Pancreas (tissue), 10 donors: ENCODE measurements at regions not wholly inside any gene's neighbourhood (a gene's known extent, or its start where the extent isn't known, plus 50 kb on each side); places are given as distances from the start of the nearest gene placed in this dataset.

ENCODE experiments used
- ATAC-seq, 4 donors: fragments of 200-7000 bp; cut with Tn5 transposase; one replicate each; pipeline versions ENCODE4 v1.8.0 to v1.9.1; 2020; ENCODE audit warnings: mild to moderate bottlenecking in 4 of 4, moderate library complexity in 4 of 4
- DNase-seq, 6 donors: peaks; one replicate each; pipeline ENCODE4 v3.0.0-alpha.2; 2020
- FAIRE-seq: peaks from 2 replicates; lab custom pipeline; 2012; peaks lifted over from hg19 to GRCh38; lab: Jason Lieb, UNC
- H3K27ac ChIP-seq, 4 donors: fragments of 200-600 bp; sonication (generic); 1 replicate in 3 of 4; 2 replicates in 1 of 4; pipeline versions ENCODE4 v1.5.0 to v1.8.0; 2020
- H3K27me3 ChIP-seq, 4 donors: fragments of 200-600 bp; one replicate each; pipeline ENCODE4 v1.8.0; 2021
- H3K36me3 ChIP-seq, 3 donors: fragments of 200-600 bp; sonication (generic) in 1 of 3; one replicate each; pipeline versions ENCODE4 v1.5.0 to v1.8.0; 2020 to 2021
- H3K4me1 ChIP-seq, 3 donors: fragments of 200-600 bp; one replicate each; pipeline ENCODE4 v1.8.0; 2021
- H3K4me3 ChIP-seq, 4 donors: fragments of 200-600 bp; sonication (generic) in 2 of 4; one replicate each; pipeline versions ENCODE4 v1.5.0 to v1.8.0; 2020 to 2021
- H3K9me3 ChIP-seq, 4 donors: fragments of 200-600 bp; one replicate each; pipeline ENCODE4 v1.8.0; 2021
- CTCF ChIP-seq, 4 donors: fragments of 200-600 bp; sonication (generic) in 3 of 4; IDR thresholded peaks; one replicate each; pipeline versions ENCODE4 v1.5.0 to v1.8.0; 2021; ENCODE audit warnings: antibody characterized with exemption in 4 of 4
- WGBS, 2 donors: extraction: QIAGEN DNeasy Blood & Tissue Kit; methylation state at CpG; one replicate each; pipeline ENCODE4 v1.1.7; 2013; 5-methylcytosine and 5-hydroxymethylcytosine counted together
- intact Hi-C, 3 donors: fragments of 100-400 bp; cut with DNase I; formaldehyde crosslinking; loops; one replicate each; pipeline versions ENCODE4 v1.11.1 to v1.14.2; 2022
- donor health status: healthy with polysubstance abuse.
- donor health status: DM: no; HTN: no; CAD: no; lungs with moderate emphysema.
- donor health status: DM: no; HTN: no; CAD: no.
- donor health status: control.
- donor health status: control.
- donor health status: Bipolar disorder and iron deficiency.
- donor health status: DM: yes; HTN: yes; CAD: no.
- donor health status: DM: no; HTN: no; CAD: no.
- donor health status: DM: no; HTN: no; CAD: no.
- donor health status: DM: yes; HTN: yes; CAD: no.

GRCh38 chr3:166282931-166283330, 445.7 kb upstream of the BCHE start:
- no peak for DNase-seq
- 58 to 88% methylated on average over 2 of the region's 2 CpGs for WGBS, 2 donors
- Histone ChIP-seq H3K27me3 (no peaks in the 10 kb centered on the region), H3K36me3 (no peaks in the 10 kb centered on the region), H3K4me3 (no peak overlapping the region), H3K9me3 (peaks cover 0 to 3% (median 0%) of the 10 kb centered on the region in 4 donors), H3K4me1 (no peaks in the 10 kb centered on the region), H3K27ac (no peak overlapping the region)
- FAIRE-seq = no peak
- TF ChIP-seq CTCF (IDR thresholded peaks at IDR 0.05) = no peak
- no peak for ATAC-seq
- intact Hi-C loops = no loop called here

- no peaks in the 10 kb centered on the region for H3K27me3 ChIP-seq
- no peak overlapping the region for H3K4me3 ChIP-seq
- FAIRE-seq (no peak), ATAC-seq (no peak), DNase-seq (no peak)
- WGBS, 2 donors = 43 to 63% methylated on average over 2 of the region's 2 CpGs
- no peak for TF ChIP-seq CTCF (IDR thresholded peaks at IDR 0.05)
- H3K27ac ChIP-seq = no peak overlapping the region
- H3K9me3 ChIP-seq = peaks cover 0 to 3% (median 0%) of the 10 kb centered on the region in 4 donors
- intact Hi-C loops = no loop called here
- no peaks in the 10 kb centered on the region for H3K36me3 ChIP-seq
- H3K4me1 ChIP-seq = no peaks in the 10 kb centered on the region
Measured at GRCh38 chr3:166279636-166280035, 442.4 kb upstream of the BCHE start.

- 32 to 50% methylated on average over 1 of the region's 1 CpG for WGBS, 2 donors
- intact Hi-C loops = no loop called here
- FAIRE-seq (no peak), ATAC-seq (no peak), DNase-seq (no peak)
- TF ChIP-seq CTCF (IDR thresholded peaks at IDR 0.05) = no peak
- peaks cover 0 to 2% (median 0%) of the 10 kb centered on the region in 4 donors for H3K9me3 ChIP-seq
- no peaks in the 10 kb centered on the region for H3K36me3 ChIP-seq
- no peaks in the 10 kb centered on the region for H3K4me1 ChIP-seq
- no peak overlapping the region for H3K4me3 ChIP-seq
- H3K27me3 ChIP-seq = no peaks in the 10 kb centered on the region
- H3K27ac ChIP-seq = no peak overlapping the region
Measured at GRCh38 chr3:166275024-166275390, 437.8 kb upstream of the BCHE start.

- TF ChIP-seq CTCF (IDR thresholded peaks at IDR 0.05) = no peak
- 54 to 61% methylated on average over 4 of the region's 4 CpGs for WGBS, 2 donors
- no peak for FAIRE-seq
- no peak for ATAC-seq
- DNase-seq = no peak
- no peaks in the 10 kb centered on the region for H3K27me3 ChIP-seq
- H3K36me3 ChIP-seq = no peaks in the 10 kb centered on the region
- H3K4me3 ChIP-seq = no peak overlapping the region
- intact Hi-C loops = no loop called here
- no peak overlapping the region for H3K27ac ChIP-seq
- H3K4me1 ChIP-seq = no peaks in the 10 kb centered on the region
- no peaks in the 10 kb centered on the region for H3K9me3 ChIP-seq
Measured at GRCh38 chr3:166274351-166275023, 437.3 kb upstream of the BCHE start.

GRCh38 chr3:166270429-166270828, 433.2 kb upstream of the BCHE start:
- H3K27me3 ChIP-seq = no peaks in the 10 kb centered on the region
- no peak for TF ChIP-seq CTCF (IDR thresholded peaks at IDR 0.05)
- H3K9me3 ChIP-seq = no peaks in the 10 kb centered on the region
- H3K27ac ChIP-seq = no peak overlapping the region
- no peak overlapping the region for H3K4me3 ChIP-seq
- 5 to 6% methylated on average over 1 of the region's 1 CpG for WGBS, 2 donors
- DNase-seq (no peak), FAIRE-seq (no peak), ATAC-seq (no peak)
- intact Hi-C loops = no loop called here
- no peaks in the 10 kb centered on the region for H3K4me1 ChIP-seq
- H3K36me3 ChIP-seq = no peaks in the 10 kb centered on the region
